ENCODE measurements at regions not wholly inside any gene's neighbourhood (a gene's known extent, or its start where the extent isn't known, plus 50 kb on each side); places are given as distances from the start of the nearest gene placed in this dataset.

DNA sequence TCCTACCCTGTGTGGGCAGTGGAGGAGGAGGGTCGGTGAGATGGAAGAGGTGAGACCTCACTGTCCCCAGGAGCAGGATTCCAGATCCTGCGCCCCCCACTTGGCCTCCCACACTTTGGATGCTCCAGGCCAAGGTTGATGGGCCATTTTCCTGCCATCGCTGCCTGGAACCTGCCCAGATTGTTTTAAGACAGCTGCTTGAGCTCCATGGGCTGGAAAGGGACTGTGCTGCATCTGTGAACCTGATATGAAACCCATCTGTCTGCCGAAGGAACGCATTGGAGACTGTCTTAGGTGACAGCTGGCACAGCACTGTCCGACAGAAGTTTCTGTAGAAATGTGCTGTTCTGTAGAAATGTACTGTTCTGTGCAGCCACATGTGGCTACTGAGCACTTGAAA lies 72.7 kb upstream of the SLC25A48 start:
- TF ChIP-seq, protein P1, sequence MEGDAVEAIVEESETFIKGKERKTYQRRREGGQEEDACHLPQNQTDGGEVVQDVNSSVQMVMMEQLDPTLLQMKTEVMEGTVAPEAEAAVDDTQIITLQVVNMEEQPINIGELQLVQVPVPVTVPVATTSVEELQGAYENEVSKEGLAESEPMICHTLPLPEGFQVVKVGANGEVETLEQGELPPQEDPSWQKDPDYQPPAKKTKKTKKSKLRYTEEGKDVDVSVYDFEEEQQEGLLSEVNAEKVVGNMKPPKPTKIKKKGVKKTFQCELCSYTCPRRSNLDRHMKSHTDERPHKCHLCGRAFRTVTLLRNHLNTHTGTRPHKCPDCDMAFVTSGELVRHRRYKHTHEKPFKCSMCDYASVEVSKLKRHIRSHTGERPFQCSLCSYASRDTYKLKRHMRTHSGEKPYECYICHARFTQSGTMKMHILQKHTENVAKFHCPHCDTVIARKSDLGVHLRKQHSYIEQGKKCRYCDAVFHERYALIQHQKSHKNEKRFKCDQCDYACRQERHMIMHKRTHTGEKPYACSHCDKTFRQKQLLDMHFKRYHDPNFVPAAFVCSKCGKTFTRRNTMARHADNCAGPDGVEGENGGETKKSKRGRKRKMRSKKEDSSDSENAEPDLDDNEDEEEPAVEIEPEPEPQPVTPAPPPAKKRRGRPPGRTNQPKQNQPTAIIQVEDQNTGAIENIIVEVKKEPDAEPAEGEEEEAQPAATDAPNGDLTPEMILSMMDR (IDR thresholded peaks at IDR 0.05; ENCODE audit: borderline replicate concordance, extremely low read depth, low read length, poor library complexity, severe bottlenecking) = no peak
- no peak for TF ChIP-seq EZH2 (IDR thresholded peaks at IDR 0.05; ENCODE audit: borderline replicate concordance, low read depth, low read length, severe bottlenecking)

Data from DND-41 (cell line).